Stimulated activated CD8-positive, alpha-beta memory T cell treated with anti-CD3 and anti-CD28 coated beads, Interleukin-12 subunit alpha, Interleukin-12 subunit beta, amount 100 ng/mL, for 4 hours (primary cell): ENCODE measurements at regions not wholly inside any gene's neighbourhood (a gene's known extent, or its start where the extent isn't known, plus 50 kb on each side); places are given as distances from the start of the nearest gene placed in this dataset.

ENCODE experiments used
- DNase-seq: peaks from one replicate; pipeline ENCODE4 v3.0.0-alpha.2; 2020; ENCODE audit warnings: low read depth

GRCh38 chr1:181327796-181328195 is 155.5 kb upstream of the CACNA1E start:
- DNase-seq, result no peak

- no peak for DNase-seq
Observed at GRCh38 chr1:181334724-181335123, 148.6 kb upstream of the CACNA1E start.

GRCh38 chr1:181335631-181336030 is 147.7 kb upstream of the CACNA1E start:
- no peak for DNase-seq

GRCh38 chr1:181341026-181341632 is 142.2 kb upstream of the CACNA1E start:
- no peak for DNase-seq

GRCh38 chr1:181344091-181344490 is 139.2 kb upstream of the CACNA1E start:
- no peak for DNase-seq

- no peak for DNase-seq
Observed at GRCh38 chr1:181345146-181345545, 138.2 kb upstream of the CACNA1E start.

GRCh38 chr1:181347495-181348390 is 135.6 kb upstream of the CACNA1E start:
- no peak for DNase-seq

- no peak for DNase-seq
Observed at GRCh38 chr1:181349512-181349911, 133.8 kb upstream of the CACNA1E start.

GRCh38 chr1:181350131-181350530 is 133.2 kb upstream of the CACNA1E start:
- no peak for DNase-seq

- no peak for DNase-seq
Observed at GRCh38 chr1:181351740-181352139, 131.6 kb upstream of the CACNA1E start.

GRCh38 chr1:181352695-181353094 is 130.6 kb upstream of the CACNA1E start:
- no peak for DNase-seq

GRCh38 chr1:181353526-181353925 is 129.8 kb upstream of the CACNA1E start:
- no peak for DNase-seq

- DNase-seq, result no peak
Observed at GRCh38 chr1:181354865-181355264, 128.5 kb upstream of the CACNA1E start.

GRCh38 chr1:181356505-181357340 is 126.6 kb upstream of the CACNA1E start:
- DNase-seq, result no peak

- no peak for DNase-seq
Observed at GRCh38 chr1:181359012-181359411, 124.3 kb upstream of the CACNA1E start.

- DNase-seq, result no peak
Observed at GRCh38 chr1:181364801-181365200, 118.5 kb upstream of the CACNA1E start.

GRCh38 chr1:181366910-181367309 is 116.4 kb upstream of the CACNA1E start:
- no peak for DNase-seq

- no peak for DNase-seq
Observed at GRCh38 chr1:181369416-181369815, 113.9 kb upstream of the CACNA1E start.

- DNase-seq, result no peak
Observed at GRCh38 chr1:181383695-181384094, 99.6 kb upstream of the CACNA1E start.

- no peak for DNase-seq
Observed at GRCh38 chr1:181386340-181386739, 97.0 kb upstream of the CACNA1E start.

GRCh38 chr1:181386951-181387350 is 96.4 kb upstream of the CACNA1E start:
- no peak for DNase-seq

- no peak for DNase-seq
Observed at GRCh38 chr1:181387702-181388101, 95.6 kb upstream of the CACNA1E start.
